ENCODE measurements at regions not wholly inside any gene's neighbourhood (a gene's known extent, or its start where the extent isn't known, plus 50 kb on each side); places are given as distances from the start of the nearest gene placed in this dataset.

DNA sequence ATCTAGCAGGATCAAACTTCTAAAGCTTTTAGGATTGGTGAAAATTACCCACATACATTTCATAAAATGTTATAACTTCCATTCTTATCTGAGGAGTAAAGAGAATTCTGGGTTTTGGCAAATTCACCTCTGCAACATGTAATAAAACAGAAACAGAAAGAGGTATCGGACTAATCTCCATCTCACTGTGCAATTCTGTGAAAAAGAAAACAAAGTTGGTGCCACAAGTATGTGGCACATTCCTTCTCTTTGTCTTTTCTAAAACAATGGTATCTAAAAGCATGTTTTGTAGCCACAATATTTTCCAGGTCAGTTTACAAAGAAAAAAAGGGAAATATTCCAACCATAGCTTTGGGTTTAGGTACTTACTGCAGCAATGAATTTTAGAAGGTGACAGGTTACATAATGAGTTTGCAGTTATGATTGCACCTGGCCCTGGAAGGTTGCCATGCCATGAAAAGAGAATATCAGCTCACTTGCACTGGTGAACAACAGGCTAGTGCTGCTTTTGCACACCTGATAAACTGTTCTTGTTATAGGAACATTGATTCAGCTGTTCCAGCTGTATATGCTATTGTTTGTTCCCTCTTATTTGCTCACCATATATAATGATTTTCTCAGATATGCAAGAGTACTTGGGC is 491.3 kb upstream of the MEF2C start:
- Histone ChIP-seq H3K4me1 (no peaks in the 10 kb centered on the region), H3K27me3 (no peaks in the 10 kb centered on the region), H3K9me3 (no peaks in the 10 kb centered on the region), H3K4me3 (no peak overlapping the region), H3K27ac (no peak overlapping the region), H3K36me3 (no peaks in the 10 kb centered on the region)
- WGBS (ENCODE audit: insufficient coverage, low coverage, low lambda C conversion rate, missing lambda C conversion rate) = 33% methylated on average over 1 of the region's 1 CpG
- intact Hi-C loops (cut with DNase I) = no loop called here
- no peak for TF ChIP-seq CTCF (IDR thresholded peaks at IDR 0.05)
- no peak for DNase-seq
- ATAC-seq = no peak

- Histone ChIP-seq H3K27ac (no peak overlapping the region), H3K4me3 (no peak overlapping the region), H3K27me3 (no peaks in the 10 kb centered on the region), H3K4me1 (no peaks in the 10 kb centered on the region), H3K36me3 (no peaks in the 10 kb centered on the region), H3K9me3 (no peaks in the 10 kb centered on the region)
- no peak for DNase-seq
- intact Hi-C loops (cut with DNase I) = no loop called here
- ATAC-seq = no peak
- WGBS (ENCODE audit: insufficient coverage, low coverage, low lambda C conversion rate, missing lambda C conversion rate) = 70% methylated on average over 1 of the region's 1 CpG
- TF ChIP-seq POLR2A (IDR thresholded peaks at IDR 0.05) (no peak), CTCF (IDR thresholded peaks at IDR 0.05) (no peak)
Observed at GRCh38 chr5:89372176-89372575, 489.2 kb upstream of the MEF2C start.

DNA sequence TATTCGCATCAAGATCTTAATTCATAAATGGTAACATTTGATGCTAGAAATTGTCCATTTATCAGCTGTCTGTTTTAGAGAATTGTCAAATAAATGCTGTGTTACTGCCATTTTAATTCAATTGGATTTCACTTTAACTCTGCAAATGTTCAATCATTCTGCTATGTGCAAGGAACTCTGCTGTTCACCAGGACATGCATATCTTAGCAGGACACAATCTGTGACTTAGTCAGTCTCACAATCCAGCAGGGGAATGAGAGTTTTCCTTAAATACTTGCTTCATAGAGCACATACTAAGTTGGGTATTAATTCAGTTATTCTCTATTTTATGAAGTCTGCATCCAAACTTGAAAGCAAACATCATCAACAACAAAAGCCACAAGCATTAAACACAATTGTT is 488.7 kb upstream of the MEF2C start:
- no peak overlapping the region for H3K27ac ChIP-seq
- ATAC-seq (no peak), DNase-seq (no peak)
- TF ChIP-seq CTCF (IDR thresholded peaks at IDR 0.05) (no peak), POLR2A (IDR thresholded peaks at IDR 0.05) (no peak)
- H3K27me3 ChIP-seq = no peaks in the 10 kb centered on the region
- intact Hi-C loops (cut with DNase I) = no loop called here
- H3K4me3 ChIP-seq = no peak overlapping the region
- no peaks in the 10 kb centered on the region for H3K36me3 ChIP-seq
- 79% methylated on average over 1 of the region's 1 CpG for WGBS (ENCODE audit: insufficient coverage, low coverage, low lambda C conversion rate, missing lambda C conversion rate)
- no peaks in the 10 kb centered on the region for H3K4me1 ChIP-seq
- H3K9me3 ChIP-seq = no peaks in the 10 kb centered on the region

- DNase-seq (no peak), ATAC-seq (no peak)
- Histone ChIP-seq H3K27me3 (no peaks in the 10 kb centered on the region), H3K4me3 (no peak overlapping the region), H3K36me3 (no peaks in the 10 kb centered on the region), H3K9me3 (no peaks in the 10 kb centered on the region), H3K27ac (no peak overlapping the region), H3K4me1 (no peaks in the 10 kb centered on the region)
- no peak for TF ChIP-seq CTCF (IDR thresholded peaks at IDR 0.05)
- TF ChIP-seq POLR2A (IDR thresholded peaks at IDR 0.05) = no peak
- 32% methylated on average over 3 of the region's 3 CpGs for WGBS (ENCODE audit: insufficient coverage, low coverage, low lambda C conversion rate, missing lambda C conversion rate)
- intact Hi-C loops (cut with DNase I) = no loop called here
Observed at GRCh38 chr5:89359046-89359445, 476.1 kb upstream of the MEF2C start.
